HCT116 (cell line): ENCODE measurements at regions not wholly inside any gene's neighbourhood (a gene's known extent, or its start where the extent isn't known, plus 50 kb on each side); places are given as distances from the start of the nearest gene placed in this dataset.

Experiments used
- ATAC-seq: fragments of 200-7000 bp; cut with Tn5 transposase; 2 replicates; pipeline ENCODE4 v1.9.1; 2020; ENCODE audit warnings: mild to moderate bottlenecking, moderate library complexity
- BruUV-seq: library from RNA; stranded (reverse); fragments of 400-500 nt; replicated peaks from 2 replicates; lab custom pipeline; 2021; lab: Mats Ljungman, UMichigan
- CTCF ChIA-PET: fragments of 300-600 bp; sonication (Branson Sonifier 250); formaldehyde crosslinking; loops from one replicate; lab custom pipeline; 2021; ENCODE audit warnings: antibody characterized with exemption; lab: Charles Lee
- POLR2A ChIA-PET: fragments of 300-600, 350-600 bp; sonication (Branson Sonifier 250); formaldehyde crosslinking; loops from one replicate; lab custom pipeline; 2021; ENCODE audit warnings: antibody characterized with exemption; lab: Charles Lee
- RAD21 ChIA-PET, 2 experiments: fragments of 300-600 bp; sonication (Branson Sonifier 250); formaldehyde crosslinking; loops; one replicate each; lab custom pipeline; 2023; ENCODE audit warnings: low total read pairs in 2 of 2; ENCODE audit not compliant: uncharacterized antibody in 2 of 2, unreplicated experiment in 2 of 2, low non-redundant PET in 1 of 2; lab: Charles Lee
- DNase-seq: peaks from one replicate; pipeline ENCODE4 v3.0.0-alpha.2; 2010; ENCODE audit warnings: low read depth, low spot score
- H2AFZ ChIP-seq: fragments of 200-600 bp; shearing (Covaris generic), sonication (generic); 2 replicates; pipeline ENCODE4 v1.6.1; 2017; ENCODE audit warnings: low read depth, mixed run types, mixed read lengths, antibody characterized with exemption, low read length; ENCODE audit not compliant: poor library complexity, severe bottlenecking
- H3K27ac ChIP-seq: 2 replicates; pipeline ENCODE4 v1.5.1; 2012; ENCODE audit warnings: low read depth, low read length
- H3K27me3 ChIP-seq: fragments of 200-600 bp; sonication (generic); 2 replicates; pipeline ENCODE4 v1.6.1; 2016; ENCODE audit warnings: mixed run types, low read length, mixed read lengths; ENCODE audit not compliant: insufficient read depth
- H3K36me3 ChIP-seq, 2 experiments: fragments of 200-500 bp in 1 of 2; fragments of 200-600 bp in 1 of 2; sonication (Bioruptor generic) in 1 of 2; sonication (generic) in 1 of 2; 2 replicates each; pipeline versions ENCODE4 v1.5.1 to v1.6.1; 2014 to 2016; ENCODE audit warnings: low read length in 2 of 2, inconsistent platforms in 1 of 2, mixed read lengths in 1 of 2, mixed run types in 1 of 2; ENCODE audit not compliant: insufficient read depth in 2 of 2, control insufficient read depth in 1 of 2
- H3K4me1 ChIP-seq, 2 experiments: fragments of 200-600 bp in 1 of 2; sonication (generic) in 1 of 2; 2 replicates each; pipeline versions ENCODE4 v1.5.1 to v1.6.1; 2012 to 2017; ENCODE audit warnings: low read length in 2 of 2, inconsistent platforms in 1 of 2, mild to moderate bottlenecking in 1 of 2, mixed read lengths in 1 of 2, mixed run types in 1 of 2, moderate library complexity in 1 of 2; ENCODE audit not compliant: insufficient read depth in 2 of 2, control insufficient read depth in 1 of 2
- H3K4me2 ChIP-seq: fragments of 200-600 bp; sonication (generic); 2 replicates; pipeline ENCODE4 v1.6.1; 2017; ENCODE audit warnings: mixed run types, low read length, mixed read lengths
- H3K4me3 ChIP-seq, 2 experiments: fragments of 200-600 bp in 1 of 2; sonication (generic) in 1 of 2; replicated peaks in 1 of 2; 2 replicates each; pipeline ENCODE4 v1.5.1; 2011 to 2016; ENCODE audit warnings: low read length in 2 of 2, control low read depth in 1 of 2, low read depth in 1 of 2, mild to moderate bottlenecking in 1 of 2, mixed read lengths in 1 of 2, mixed run types in 1 of 2
- H3K79me2 ChIP-seq: fragments of 200-600 bp; sonication (generic); 2 replicates; pipeline ENCODE4 v1.6.1; 2017; ENCODE audit warnings: mild to moderate bottlenecking, mixed run types, low read length, moderate library complexity, mixed read lengths; ENCODE audit not compliant: insufficient read depth
- H3K9ac ChIP-seq: fragments of 200-600 bp; sonication (generic); 2 replicates; pipeline ENCODE4 v1.6.1; 2016; ENCODE audit warnings: low read length, mixed read lengths
- H3K9me2 ChIP-seq: fragments of 200-600 bp; sonication (generic), shearing (Covaris generic); 2 replicates; pipeline ENCODE4 v1.6.1; 2017; ENCODE audit warnings: mixed run types, mild to moderate bottlenecking, moderate library complexity; ENCODE audit not compliant: insufficient read depth
- H3K9me3 ChIP-seq, 2 experiments: fragments of 200-500 bp in 1 of 2; fragments of 200-600 bp in 1 of 2; sonication (Bioruptor generic) in 1 of 2; sonication (generic) in 1 of 2; 2 replicates each; pipeline ENCODE4 v1.6.1; 2014 to 2017; ENCODE audit warnings: low read length in 2 of 2, mixed read lengths in 2 of 2, inconsistent platforms in 1 of 2, low read depth in 1 of 2, mild to moderate bottlenecking in 1 of 2, mixed run types in 1 of 2, moderate library complexity in 1 of 2; ENCODE audit not compliant: control insufficient read depth in 1 of 2, insufficient read depth in 1 of 2
- H4K20me1 ChIP-seq: fragments of 200-600 bp; sonication (generic), shearing (Covaris generic); 2 replicates; pipeline ENCODE4 v1.6.1; 2017; ENCODE audit warnings: mixed run types, mild to moderate bottlenecking, moderate library complexity; ENCODE audit not compliant: insufficient read depth
- ATF3 ChIP-seq: IDR thresholded peaks from 2 replicates; pipeline ENCODE4 v1.6.1; 2012
- CTCF ChIP-seq, 3 experiments: fragments of 200-600 bp in 1 of 3; sonication (generic) in 1 of 3; IDR thresholded peaks in 2 of 3; conservative IDR thresholded peaks in 1 of 3; 2 replicates each; pipeline ENCODE4 v1.5.1; 2012 to 2017; ENCODE audit warnings: low read depth in 2 of 3, low read length in 2 of 3, antibody characterized with exemption in 1 of 3, borderline replicate concordance in 1 of 3, control low read depth in 1 of 3, mild to moderate bottlenecking in 1 of 3, mixed read lengths in 1 of 3, mixed run types in 1 of 3, moderate library complexity in 1 of 3; ENCODE audit not compliant: insufficient read depth in 1 of 3
- EZH2phosphoT487 ChIP-seq: fragments of 200-600 bp; IDR thresholded peaks from 2 replicates; pipeline ENCODE4 v1.6.1; 2018; ENCODE audit warnings: antibody characterized with exemption, borderline replicate concordance
- JUND ChIP-seq: IDR thresholded peaks from 2 replicates; pipeline ENCODE4 v1.6.1; 2012
- POLR2AphosphoS5 ChIP-seq: IDR thresholded peaks from 2 replicates; pipeline ENCODE4 v1.6.1; 2011; ENCODE audit warnings: mild to moderate bottlenecking, low read depth, low read length, moderate library complexity
- TCF7L2 ChIP-seq: IDR thresholded peaks from 2 replicates; pipeline ENCODE4 v1.7.0; 2011; ENCODE audit warnings: borderline replicate concordance, inconsistent platforms; ENCODE audit not compliant: insufficient read depth, insufficient read length; ENCODE audit errors: extremely low read depth
- YY1 ChIP-seq: IDR thresholded peaks from 2 replicates; pipeline ENCODE4 v1.6.1; 2011; ENCODE audit warnings: low read length, low read depth, moderate library complexity, mild to moderate bottlenecking; ENCODE audit not compliant: insufficient replicate concordance; ENCODE audit errors: extremely low read depth
- ZBTB33 ChIP-seq: IDR thresholded peaks from 2 replicates; pipeline ENCODE4 v1.6.1; 2011; ENCODE audit warnings: mild to moderate bottlenecking, low read length, moderate library complexity; ENCODE audit not compliant: insufficient replicate concordance; ENCODE audit errors: extremely low read depth
- ZFX ChIP-seq: fragments of 450-650 bp; IDR thresholded peaks from 2 replicates; pipeline ENCODE4 v1.6.1; 2017
- intact Hi-C: fragments of 100-400 bp; cut with micrococcal nuclease; formaldehyde crosslinking; loops from 2 replicates; pipeline ENCODE4 v1.10.0; 2022

GRCh38 chr11:81966340-81966739 lies 767.3 kb downstream of the FAM181B start:
- ATAC-seq (no peak), DNase-seq (no peak)
- no peaks in the 10 kb centered on the region for H3K79me2 ChIP-seq
- CTCF ChIA-PET = no interaction called here
- no peak overlapping the region for H3K4me3 ChIP-seq
- RAD21 ChIA-PET = no interaction called here
- no TSS peak for BruUV-seq
- H3K4me1 ChIP-seq = no peaks in the 10 kb centered on the region
- H3K27ac ChIP-seq = no peak overlapping the region
- no peaks in the 10 kb centered on the region; the same call in 1 of the 2 replicates for H4K20me1 ChIP-seq
- H3K27me3 ChIP-seq = no peaks in the 10 kb centered on the region
- peaks cover 10% of the 10 kb centered on the region in 2 experiments for H3K9me3 ChIP-seq
- no peaks in the 10 kb centered on the region for H3K36me3 ChIP-seq
- no peak overlapping the region for H2AFZ ChIP-seq
- POLR2A ChIA-PET = no interaction called here
- TF ChIP-seq CTCF (IDR thresholded peaks at IDR 0.05 in 2 of 3, conservative IDR thresholded peaks at IDR 0.05 in 1 of 3; ENCODE audit: borderline replicate concordance in 1 of 3, insufficient read depth in 1 of 3, low read depth in 2 of 3, low read length in 2 of 3) (no peak), EZH2phosphoT487 (no peak), POLR2AphosphoS5 (no peak), TCF7L2 (no peak)
- intact Hi-C loops = no loop called here
- H3K9me2 ChIP-seq = no peaks in the 10 kb centered on the region
- H3K9ac ChIP-seq = no peak overlapping the region
- no peak overlapping the region for H3K4me2 ChIP-seq

GRCh38 chr11:81963018-81963417 lies 770.6 kb downstream of the FAM181B start:
- Histone ChIP-seq H3K4me1 (no peaks in the 10 kb centered on the region), H4K20me1 (no peaks in the 10 kb centered on the region; the same call in 1 of the 2 replicates), H3K9me2 (no peaks in the 10 kb centered on the region), H3K4me2 (no peak overlapping the region), H3K27me3 (no peaks in the 10 kb centered on the region), H3K79me2 (no peaks in the 10 kb centered on the region), H3K4me3 (no peak overlapping the region), H3K9me3 (peaks cover 7 to 10% of the 10 kb centered on the region in 2 experiments), H2AFZ (no peak overlapping the region), H3K36me3 (no peaks in the 10 kb centered on the region), H3K9ac (no peak overlapping the region), H3K27ac (no peak overlapping the region)
- RAD21 ChIA-PET = no interaction called here
- no TSS peak for BruUV-seq
- CTCF ChIA-PET = no interaction called here
- POLR2A ChIA-PET = no interaction called here
- intact Hi-C loops = no loop called here
- no peak for TF ChIP-seq YY1
- no peak for TF ChIP-seq ATF3
- TF ChIP-seq JUND = no peak
- TF ChIP-seq ZBTB33 = no peak
- TF ChIP-seq ZFX = no peak
- TF ChIP-seq POLR2AphosphoS5 = no peak
- TF ChIP-seq CTCF (IDR thresholded peaks at IDR 0.05 in 2 of 3, conservative IDR thresholded peaks at IDR 0.05 in 1 of 3; ENCODE audit: borderline replicate concordance in 1 of 3, insufficient read depth in 1 of 3, low read depth in 2 of 3, low read length in 2 of 3) = peak in 1 of 3 experiments; percentile 16; a peak in 1 of 6 replicates
- ATAC-seq (no peak), DNase-seq (no peak)
